Skeletal muscle cell (primary cell): ENCODE measurements at regions not wholly inside any gene's neighbourhood (a gene's known extent, or its start where the extent isn't known, plus 50 kb on each side); places are given as distances from the start of the nearest gene placed in this dataset.
A peak's percentile ranks its signal among the peaks of the same experiment; 100 is the strongest.
"Not testable (repeated sequence)": the region's sequence is repeated elsewhere in the genome, so short reads cannot be mapped to it uniquely, and the experiment has no call there.

Experiments used
- DNase-seq: peaks from one replicate; pipeline ENCODE4 v3.0.0-alpha.2; 2010; ENCODE audit warnings: low read depth
- H3K4me3 ChIP-seq: 2 replicates; pipeline ENCODE4 v1.5.1; 2011; ENCODE audit warnings: low read depth, mild to moderate bottlenecking, control low read depth, low read length, moderate library complexity

GRCh38 chr18:49697757-49698524 is 115.4 kb downstream of the ACAA2 start:
- DNase-seq, result no peak
- H3K4me3 ChIP-seq, result no peak overlapping the region

DNA sequence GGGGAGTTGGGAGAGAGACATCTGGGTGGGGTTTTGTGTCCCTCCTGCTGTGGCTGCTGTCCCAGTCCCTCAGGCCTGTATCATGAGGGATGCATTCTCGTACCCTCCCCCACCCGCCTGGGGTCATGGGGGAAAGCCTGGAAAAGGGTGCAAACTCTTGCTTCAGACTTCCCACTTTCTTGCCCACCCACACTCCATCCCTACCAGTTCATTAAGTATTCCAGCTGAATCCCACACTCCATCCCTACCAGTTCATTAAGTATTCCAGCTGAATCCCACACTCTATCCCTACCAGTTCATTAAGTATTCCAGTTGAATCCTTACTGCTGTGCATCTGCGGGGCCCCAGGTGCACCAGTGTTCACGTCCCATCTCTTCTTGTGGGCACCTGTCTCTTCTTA is 116.3 kb downstream of the ACAA2 start:
- DNase-seq, result no peak
- H3K4me3 ChIP-seq, result no peak overlapping the region

DNA sequence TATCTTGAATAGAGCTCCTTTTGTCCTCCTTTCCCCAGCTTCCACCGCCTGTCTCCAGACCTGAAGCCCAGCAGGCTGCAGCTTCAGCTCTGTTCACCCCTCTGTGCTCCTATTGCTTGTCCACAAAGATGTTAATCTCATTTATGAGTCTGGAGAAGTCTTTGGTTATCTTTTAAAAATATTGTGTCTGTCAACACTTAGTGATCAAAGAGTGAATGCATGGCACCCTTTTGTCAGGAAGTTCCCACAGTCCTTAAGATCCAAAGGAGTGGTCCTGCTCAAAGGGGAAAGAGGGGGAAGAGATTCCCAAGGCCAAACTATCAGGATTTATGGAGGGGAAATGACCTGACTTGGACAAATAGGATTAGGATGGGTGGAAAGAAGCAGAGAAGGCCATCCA is 118.9 kb downstream of the ACAA2 start:
- no peak overlapping the region for H3K4me3 ChIP-seq

GRCh38 chr18:49693717-49694005 is 119.7 kb downstream of the ACAA2 start:
- no peak for DNase-seq
- no peak overlapping the region for H3K4me3 ChIP-seq

More for the DNA sequence above, 118.9 kb downstream of the ACAA2 start:
- no peak for DNase-seq

DNA sequence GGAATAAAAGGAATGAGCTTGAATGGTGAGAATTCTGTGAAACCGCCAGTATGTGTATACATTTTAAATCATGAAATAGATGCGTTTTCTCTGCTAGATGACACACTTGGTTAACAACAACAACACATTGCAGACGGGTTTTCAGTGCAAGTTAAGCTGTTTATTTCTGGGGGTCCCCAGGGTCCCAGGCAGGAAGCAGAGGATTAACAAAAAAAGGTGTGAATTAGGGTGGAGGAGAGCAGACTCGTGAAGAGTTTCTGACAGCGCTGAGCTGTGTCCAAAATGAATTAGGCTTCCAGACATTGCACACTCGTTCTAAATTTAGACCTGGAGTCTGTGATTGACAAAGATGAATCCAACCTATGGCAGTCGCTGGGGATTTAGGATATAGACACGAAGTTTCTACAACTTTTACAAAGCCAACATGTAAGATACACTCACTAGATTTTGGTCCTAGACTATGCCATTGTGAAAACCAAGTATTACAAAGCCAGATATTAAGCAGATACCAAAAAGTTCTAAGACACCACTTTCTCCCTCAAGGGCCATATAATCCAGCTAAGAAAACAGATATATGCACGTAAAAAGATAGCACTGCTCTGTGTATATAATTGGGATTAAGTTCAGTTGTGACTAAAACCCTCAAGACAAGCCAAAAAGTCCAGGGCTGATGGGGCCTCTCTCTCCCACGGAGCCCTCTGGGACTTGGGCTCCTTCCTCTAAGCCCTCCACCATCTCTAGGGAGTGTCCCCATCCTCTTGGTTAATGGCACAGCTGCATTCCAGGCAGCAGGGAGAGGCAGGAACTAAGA is 120.2 kb downstream of the ACAA2 start:
- peak; percentile 25 for DNase-seq
- H3K4me3 ChIP-seq, result no peak overlapping the region

GRCh38 chr18:49691177-49691608 is 122.1 kb downstream of the ACAA2 start:
- H3K4me3 ChIP-seq, result no peak overlapping the region
- peak; percentile 93 for DNase-seq

- peak; percentile 98 for DNase-seq
- H3K4me3 ChIP-seq, result no peak overlapping the region
These were observed 123.0 kb downstream of the ACAA2 start for GRCh38 chr18:49690312-49690711.

GRCh38 chr18:49685231-49685942 is 123.5 kb downstream of the LIPG start:
- H3K4me3 ChIP-seq, result no peak overlapping the region
- DNase-seq, result peak; percentile 56

DNA sequence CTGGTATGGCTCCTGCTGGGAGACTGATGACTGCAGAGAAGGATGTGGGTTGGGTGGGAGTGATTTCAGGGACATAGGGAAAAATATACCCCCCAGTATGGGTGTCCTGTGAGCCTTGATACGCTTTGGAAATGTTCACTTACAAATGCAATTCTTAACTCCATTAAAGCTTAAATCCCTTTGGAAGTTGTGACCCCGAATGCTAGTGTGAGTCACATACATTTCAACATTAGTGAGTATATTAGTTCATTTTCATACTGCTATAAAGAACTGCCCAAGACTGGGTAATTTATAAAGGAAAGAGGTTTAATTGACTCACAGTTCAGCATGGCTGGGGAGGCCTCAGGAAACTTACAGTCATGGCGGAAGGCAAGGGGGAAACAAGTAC is 120.9 kb downstream of the LIPG start:
- H3K4me3 ChIP-seq, result not testable (repeated sequence)
- DNase-seq, result peak; percentile 56

GRCh38 chr18:49682173-49682802 is 120.4 kb downstream of the LIPG start:
- DNase-seq, result no peak
- H3K4me3 ChIP-seq, result no peak overlapping the region

GRCh38 chr18:49681387-49681786 is 119.5 kb downstream of the LIPG start:
- DNase-seq, result no peak
- no peak overlapping the region for H3K4me3 ChIP-seq

DNA sequence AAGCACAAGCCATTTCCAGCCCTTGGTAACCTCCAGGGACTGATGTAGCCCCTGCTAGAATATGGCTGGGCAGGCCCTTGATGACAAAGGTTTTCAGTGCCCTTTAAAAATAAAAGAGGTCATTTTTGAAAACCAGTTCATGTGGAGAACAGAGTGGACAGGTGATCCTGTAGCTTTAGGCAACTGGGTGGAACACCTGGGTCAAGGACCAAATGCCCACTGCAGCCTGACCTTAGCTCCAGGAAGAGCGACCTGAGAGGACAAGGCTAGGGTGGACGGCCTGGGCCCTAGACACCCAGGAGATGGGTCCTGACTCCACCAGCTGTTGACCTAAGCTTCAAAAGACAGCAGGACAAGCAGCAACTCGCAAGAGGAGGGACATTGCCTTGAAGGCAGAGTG is 116.6 kb downstream of the LIPG start:
- H3K4me3 ChIP-seq, result no peak overlapping the region
- DNase-seq, result no peak

- no peak overlapping the region for H3K4me3 ChIP-seq
- no peak for DNase-seq
These were observed 116.0 kb downstream of the LIPG start for GRCh38 chr18:49677762-49678413.

GRCh38 chr18:49677081-49677480 is 115.2 kb downstream of the LIPG start:
- H3K4me3 ChIP-seq, result no peak overlapping the region
- DNase-seq, result no peak

- DNase-seq, result no peak
- H3K4me3 ChIP-seq, result no peak overlapping the region
These were observed 111.4 kb downstream of the LIPG start for GRCh38 chr18:49673281-49673680.

DNA sequence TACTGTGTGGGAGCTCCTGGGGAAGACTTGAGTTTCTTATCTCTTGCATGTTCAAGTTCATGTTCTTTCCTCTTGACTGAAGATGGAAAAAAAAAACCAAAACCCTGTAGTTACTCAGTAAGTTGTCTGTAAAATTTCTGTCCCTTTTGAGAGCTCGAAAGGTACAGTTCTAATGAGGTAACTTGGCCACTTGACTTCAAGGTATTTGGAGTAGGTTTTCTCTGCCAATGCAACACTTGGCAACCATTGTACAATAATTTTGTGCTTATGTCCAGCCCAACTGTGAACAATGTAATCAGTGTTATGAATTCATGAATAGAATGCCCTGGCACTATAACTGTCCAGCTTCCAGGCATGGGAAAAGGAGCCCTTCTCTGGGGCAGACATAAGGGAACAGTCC is 111.0 kb downstream of the LIPG start:
- no peak for DNase-seq

GRCh38 chr18:49669403-49669802 is 107.5 kb downstream of the LIPG start:
- no peak overlapping the region for H3K4me3 ChIP-seq
- no peak for DNase-seq

More for the DNA sequence above, 111.0 kb downstream of the LIPG start:
- H3K4me3 ChIP-seq, result no peak overlapping the region

DNA sequence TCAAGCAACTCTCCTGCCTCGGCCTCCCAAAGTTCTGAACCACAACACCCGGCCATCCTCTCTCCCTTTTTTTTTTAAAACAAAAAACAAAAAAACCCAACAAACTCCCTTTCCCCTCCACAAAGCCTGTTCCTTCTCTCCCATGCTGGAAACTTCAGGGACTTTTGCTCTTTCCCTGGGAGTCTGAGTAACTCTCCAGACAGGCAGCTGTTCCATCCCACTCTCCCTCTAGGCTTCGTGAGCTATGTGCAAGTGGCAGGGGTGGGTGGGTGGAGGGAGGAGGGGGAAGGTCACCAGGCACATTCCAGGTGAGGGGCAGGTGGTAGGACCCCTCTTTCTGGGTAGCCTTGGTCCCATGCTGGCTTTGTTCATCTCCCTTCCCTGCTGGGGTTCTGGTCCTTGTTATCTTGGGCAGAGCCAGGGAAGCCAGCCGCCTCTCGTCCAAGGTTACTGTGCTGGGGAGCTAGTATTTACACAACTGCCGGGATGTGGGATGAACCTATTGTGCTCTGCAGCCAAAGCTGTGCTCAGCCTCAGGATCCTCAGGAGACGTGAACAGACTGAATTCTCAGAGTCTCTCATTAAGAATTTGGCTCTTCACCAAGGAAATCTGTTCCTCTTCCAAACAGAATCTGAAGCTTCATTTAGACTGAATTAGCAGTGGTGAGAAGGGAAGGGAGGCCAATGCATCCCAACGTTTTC is 106.9 kb downstream of the LIPG start:
- DNase-seq, result peak; percentile 81
- H3K4me3 ChIP-seq, result no peak overlapping the region

- no peak overlapping the region for H3K4me3 ChIP-seq
- DNase-seq, result no peak
These were observed 105.6 kb downstream of the LIPG start for GRCh38 chr18:49667462-49667861.
